Cardiac septum (tissue), 1 donor: ENCODE measurements at regions not wholly inside any gene's neighbourhood (a gene's known extent, or its start where the extent isn't known, plus 50 kb on each side); places are given as distances from the start of the nearest gene placed in this dataset.
A peak's percentile ranks its signal among the peaks of the same experiment; 100 is the strongest.
"Not testable (repeated sequence)": the region's sequence is repeated elsewhere in the genome, so short reads cannot be mapped to it uniquely, and the experiment has no call there.

Source experiments
- DNase-seq: peaks from one replicate; pipeline ENCODE4 v3.0.0-alpha.2; 2020; ENCODE audit warnings: low spot score
- intact Hi-C: fragments of 100-400 bp; cut with DNase I; formaldehyde crosslinking; loops from one replicate; pipeline ENCODE4 v1.14.0; 2022
- donor health status: DM: no; HTN: no; CAD: no.

- intact Hi-C loops, DNase-seq: not testable (repeated sequence)
These were observed 64.5 kb upstream of the HTR1E start for GRCh38 chr6:86872810-86873209.

GRCh38 chr6:86871681-86872080 lies 65.6 kb upstream of the HTR1E start:
- no peak for DNase-seq
- intact Hi-C loops: no loop called here

- intact Hi-C loops: no loop called here
- DNase-seq: no peak
These were observed 67.8 kb upstream of the HTR1E start for GRCh38 chr6:86869500-86869899.

- intact Hi-C loops: no loop called here
- DNase-seq: no peak
These were observed 77.8 kb upstream of the HTR1E start for GRCh38 chr6:86859513-86859912.

GRCh38 chr6:86858970-86859369 lies 78.4 kb upstream of the HTR1E start:
- intact Hi-C loops: no loop called here

GRCh38 chr6:86857783-86858182 lies 79.5 kb upstream of the HTR1E start:
- intact Hi-C loops: no loop called here
- DNase-seq: no peak

More at GRCh38 chr6:86858970-86859369, 78.4 kb upstream of the HTR1E start:
- peak; percentile 69 for DNase-seq

- no peak for DNase-seq
- intact Hi-C loops: no loop called here
These were observed 80.3 kb upstream of the HTR1E start for GRCh38 chr6:86856937-86857563.

GRCh38 chr6:86856379-86856778 lies 80.9 kb upstream of the HTR1E start:
- DNase-seq: no peak
- intact Hi-C loops: no loop called here

- intact Hi-C loops: no loop called here
- no peak for DNase-seq
These were observed 88.3 kb upstream of the HTR1E start for GRCh38 chr6:86848986-86849385.

GRCh38 chr6:86832686-86833085 lies 104.6 kb upstream of the HTR1E start:
- DNase-seq: no peak
- intact Hi-C loops: no loop called here

GRCh38 chr6:86825436-86825835 lies 111.9 kb upstream of the HTR1E start:
- DNase-seq: no peak
- intact Hi-C loops: no loop called here

GRCh38 chr6:86822747-86823146 lies 114.6 kb upstream of the HTR1E start:
- DNase-seq: no peak
- intact Hi-C loops: no loop called here

- no peak for DNase-seq
- intact Hi-C loops: no loop called here
These were observed 116.6 kb upstream of the HTR1E start for GRCh38 chr6:86820750-86821149.

GRCh38 chr6:86793649-86794048 lies 143.7 kb upstream of the HTR1E start:
- intact Hi-C loops: no loop called here
- DNase-seq: no peak

GRCh38 chr6:86791476-86791875 lies 145.9 kb upstream of the HTR1E start:
- intact Hi-C loops: no loop called here
- no peak for DNase-seq

GRCh38 chr6:86789779-86790411 lies 147.4 kb upstream of the HTR1E start:
- DNase-seq: no peak
- intact Hi-C loops: no loop called here

GRCh38 chr6:86782328-86782727 lies 155.0 kb upstream of the HTR1E start:
- no peak for DNase-seq
- intact Hi-C loops: no loop called here

- intact Hi-C loops: no loop called here
- no peak for DNase-seq
These were observed 156.4 kb upstream of the HTR1E start for GRCh38 chr6:86780923-86781322.

GRCh38 chr6:86775893-86776292 lies 161.4 kb upstream of the HTR1E start:
- DNase-seq: no peak
- intact Hi-C loops: no loop called here

GRCh38 chr6:86765211-86765610 lies 172.1 kb upstream of the HTR1E start:
- DNase-seq: no peak
- intact Hi-C loops: no loop called here

- intact Hi-C loops, DNase-seq: not testable (repeated sequence)
These were observed 177.4 kb upstream of the HTR1E start for GRCh38 chr6:86759953-86760352.
